PC-3 (cell line): ENCODE measurements at regions not wholly inside any gene's neighbourhood (a gene's known extent, or its start where the extent isn't known, plus 50 kb on each side); places are given as distances from the start of the nearest gene placed in this dataset.

ENCODE experiments used
- EZH2 ChIP-seq: fragments of 300-600 bp; sonication (generic); IDR thresholded peaks from one replicate; pipeline ENCODE4 v1.6.1; 2017; ENCODE audit warnings: antibody characterized with exemption, mild to moderate bottlenecking, low read length; ENCODE audit not compliant: unreplicated experiment
- EZH2phosphoT487 ChIP-seq: fragments of 300-600 bp; sonication (generic); IDR thresholded peaks from 2 replicates; pipeline ENCODE4 v1.6.1; 2018; ENCODE audit warnings: mild to moderate bottlenecking, antibody characterized with exemption, low read length, borderline replicate concordance
- TF ChIP-seq, protein P1 (sequence below): fragments of 300-600 bp; sonication (generic); conservative IDR thresholded peaks from 2 replicates; pipeline ENCODE4 v1.5.1; 2017; ENCODE audit warnings: antibody characterized with exemption, low read depth, mild to moderate bottlenecking, low read length

DNA sequence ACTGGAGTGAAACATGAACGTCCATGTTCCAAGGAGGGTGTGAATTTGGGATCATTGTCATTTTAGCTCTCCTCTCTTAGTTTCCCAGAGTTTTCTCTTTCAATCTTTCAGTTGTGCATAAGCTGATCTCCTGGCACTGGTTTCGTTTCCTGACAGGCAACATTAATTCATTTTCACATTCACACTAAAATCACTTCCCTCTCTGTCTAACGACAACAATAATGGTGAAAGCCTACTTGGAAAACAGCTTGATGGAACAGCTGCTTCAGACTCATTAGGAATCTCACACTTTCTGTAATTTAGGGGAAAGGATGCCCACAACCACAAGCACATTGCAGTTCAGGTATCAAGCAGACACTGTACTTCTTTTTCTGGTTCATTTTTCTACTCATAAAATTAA is 188.6 kb downstream of the TRIM36 start:
- TF ChIP-seq, protein P1, sequence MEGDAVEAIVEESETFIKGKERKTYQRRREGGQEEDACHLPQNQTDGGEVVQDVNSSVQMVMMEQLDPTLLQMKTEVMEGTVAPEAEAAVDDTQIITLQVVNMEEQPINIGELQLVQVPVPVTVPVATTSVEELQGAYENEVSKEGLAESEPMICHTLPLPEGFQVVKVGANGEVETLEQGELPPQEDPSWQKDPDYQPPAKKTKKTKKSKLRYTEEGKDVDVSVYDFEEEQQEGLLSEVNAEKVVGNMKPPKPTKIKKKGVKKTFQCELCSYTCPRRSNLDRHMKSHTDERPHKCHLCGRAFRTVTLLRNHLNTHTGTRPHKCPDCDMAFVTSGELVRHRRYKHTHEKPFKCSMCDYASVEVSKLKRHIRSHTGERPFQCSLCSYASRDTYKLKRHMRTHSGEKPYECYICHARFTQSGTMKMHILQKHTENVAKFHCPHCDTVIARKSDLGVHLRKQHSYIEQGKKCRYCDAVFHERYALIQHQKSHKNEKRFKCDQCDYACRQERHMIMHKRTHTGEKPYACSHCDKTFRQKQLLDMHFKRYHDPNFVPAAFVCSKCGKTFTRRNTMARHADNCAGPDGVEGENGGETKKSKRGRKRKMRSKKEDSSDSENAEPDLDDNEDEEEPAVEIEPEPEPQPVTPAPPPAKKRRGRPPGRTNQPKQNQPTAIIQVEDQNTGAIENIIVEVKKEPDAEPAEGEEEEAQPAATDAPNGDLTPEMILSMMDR = no peak
- TF ChIP-seq EZH2 = no peak
- no peak for TF ChIP-seq EZH2phosphoT487
